ENCODE measurements at regions not wholly inside any gene's neighbourhood (a gene's known extent, or its start where the extent isn't known, plus 50 kb on each side); places are given as distances from the start of the nearest gene placed in this dataset.

- TF ChIP-seq POLR2A (IDR thresholded peaks at IDR 0.05), result no peak
- TF ChIP-seq CTCF (IDR thresholded peaks at IDR 0.05), result no peak
- TF ChIP-seq POLR2AphosphoS5 (IDR thresholded peaks at IDR 0.05), result no peak
- no peak for TF ChIP-seq EP300 (IDR thresholded peaks at IDR 0.05)
- H3K9me3 ChIP-seq, result peaks cover 0 to 2% (median 0%) of the 10 kb centered on the region in 4 donors
- no peak overlapping the region for H3K27ac ChIP-seq
- DNase-seq, result no peak
- H3K4me1 ChIP-seq, result no peaks in the 10 kb centered on the region
- H3K27me3 ChIP-seq, result peaks cover 0 to 9% (median 0%) of the 10 kb centered on the region in 3 donors
- no peak overlapping the region for H3K4me3 ChIP-seq
- WGBS, 2 donors, result 86% methylated on average over 11 of the region's 11 CpGs
- intact Hi-C loops (cut with DNase I), result no loop called here
- H3K36me3 ChIP-seq, result no peaks in the 10 kb centered on the region
These were observed 106.4 kb upstream of the ANO1 start for GRCh38 chr11:69971741-69972140.

- TF ChIP-seq POLR2A (IDR thresholded peaks at IDR 0.05) (no peak), POLR2AphosphoS5 (IDR thresholded peaks at IDR 0.05) (no peak), EP300 (IDR thresholded peaks at IDR 0.05) (no peak), CTCF (IDR thresholded peaks at IDR 0.05) (no peak)
- H3K36me3 ChIP-seq, result no peaks in the 10 kb centered on the region
- no peak for DNase-seq
- H3K4me1 ChIP-seq, result no peaks in the 10 kb centered on the region
- no peak overlapping the region for H3K27ac ChIP-seq
- intact Hi-C loops (cut with DNase I), result no loop called here
- no peak overlapping the region for H3K4me3 ChIP-seq
- WGBS, 2 donors, result 14 to 51% methylated on average over 15 of the region's 15 CpGs
- peaks cover 0 to 2% (median 0%) of the 10 kb centered on the region in 4 donors for H3K9me3 ChIP-seq
- H3K27me3 ChIP-seq, result peaks cover 0 to 9% (median 0%) of the 10 kb centered on the region in 3 donors
These were observed 105.7 kb upstream of the ANO1 start for GRCh38 chr11:69972351-69972802.

GRCh38 chr11:69974528-69974927 is 103.6 kb upstream of the ANO1 start:
- intact Hi-C loops (cut with DNase I), result no loop called here
- no peak for DNase-seq
- Histone ChIP-seq H3K4me1 (no peaks in the 10 kb centered on the region), H3K9me3 (peaks cover 0 to 2% (median 0%) of the 10 kb centered on the region in 4 donors), H3K4me3 (no peak overlapping the region), H3K36me3 (no peaks in the 10 kb centered on the region), H3K27ac (no peak overlapping the region), H3K27me3 (peaks cover 0 to 13% (median 0%) of the 10 kb centered on the region in 3 donors)
- TF ChIP-seq POLR2A (IDR thresholded peaks at IDR 0.05) (no peak), POLR2AphosphoS5 (IDR thresholded peaks at IDR 0.05) (no peak), CTCF (IDR thresholded peaks at IDR 0.05) (no peak), EP300 (IDR thresholded peaks at IDR 0.05) (no peak)
- WGBS, 2 donors, result 17 to 70% methylated on average over 4 of the region's 4 CpGs

- H3K27me3 ChIP-seq, result peaks cover 0 to 24% (median 0%) of the 10 kb centered on the region in 3 donors
- WGBS, 2 donors, result 95% methylated on average over 7 of the region's 7 CpGs
- intact Hi-C loops (cut with DNase I), result no loop called here
These were observed 102.3 kb upstream of the ANO1 start for GRCh38 chr11:69975822-69976221.

More at GRCh38 chr11:69975822-69976221, 102.3 kb upstream of the ANO1 start:
- no peak for DNase-seq
- Histone ChIP-seq H3K9me3 (no peaks in the 10 kb centered on the region), H3K27ac (no peak overlapping the region), H3K4me3 (no peak overlapping the region), H3K36me3 (no peaks in the 10 kb centered on the region), H3K4me1 (no peaks in the 10 kb centered on the region)
- TF ChIP-seq POLR2A (IDR thresholded peaks at IDR 0.05) (no peak), POLR2AphosphoS5 (IDR thresholded peaks at IDR 0.05) (no peak), EP300 (IDR thresholded peaks at IDR 0.05) (no peak), CTCF (IDR thresholded peaks at IDR 0.05) (no peak)

Measured in sigmoid colon (tissue), 6 donors.